Neuronal stem cell (in vitro differentiated cells): ENCODE measurements at regions not wholly inside any gene's neighbourhood (a gene's known extent, or its start where the extent isn't known, plus 50 kb on each side); places are given as distances from the start of the nearest gene placed in this dataset.

ENCODE experiments used
- DNase-seq: peaks from one replicate; pipeline ENCODE4 v3.0.0-alpha.2; 2013; ENCODE audit warnings: low spot score
- H2AFZ ChIP-seq: one replicate; pipeline ENCODE4 v1.6.1; 2013; ENCODE audit warnings: mild to moderate bottlenecking, low read length, inconsistent platforms
- H2AK5ac ChIP-seq: 2 replicates; pipeline ENCODE4 v1.6.1; 2013; ENCODE audit warnings: low read depth, mild to moderate bottlenecking, inconsistent platforms, low read length, moderate library complexity, mixed read lengths
- H2BK120ac ChIP-seq: 2 replicates; pipeline ENCODE4 v1.6.1; 2013; ENCODE audit warnings: low read depth, mild to moderate bottlenecking, inconsistent platforms, low read length, moderate library complexity, mixed read lengths
- H2BK12ac ChIP-seq: one replicate; pipeline ENCODE4 v1.6.1; 2013; ENCODE audit warnings: low read length, inconsistent platforms
- H2BK15ac ChIP-seq: 2 replicates; pipeline ENCODE4 v1.6.1; 2013; ENCODE audit warnings: mild to moderate bottlenecking, low read length, inconsistent platforms, mixed read lengths
- H2BK5ac ChIP-seq: one replicate; pipeline ENCODE4 v1.6.1; 2013; ENCODE audit warnings: inconsistent platforms, mild to moderate bottlenecking, low read length, moderate library complexity
- H3K14ac ChIP-seq: one replicate; pipeline ENCODE4 v1.6.1; 2013; ENCODE audit warnings: low read length, inconsistent platforms
- H3K18ac ChIP-seq: 2 replicates; pipeline ENCODE4 v1.6.1; 2013; ENCODE audit warnings: low read length, inconsistent platforms
- H3K23ac ChIP-seq: 2 replicates; pipeline ENCODE4 v1.6.1; 2013; ENCODE audit warnings: low read depth, mild to moderate bottlenecking, mixed read lengths, low read length, inconsistent platforms; ENCODE audit not compliant: poor library complexity
- H3K27ac ChIP-seq: replicated peaks from 3 replicates; pipeline ENCODE4 v1.5.1; 2013; ENCODE audit warnings: low read length, inconsistent platforms
- H3K27me3 ChIP-seq, 3 experiments: 2 replicates each; pipeline ENCODE4 v1.6.1; 2013; ENCODE audit warnings: low read length in 3 of 3, mild to moderate bottlenecking in 2 of 3, inconsistent platforms in 1 of 3, low read depth in 1 of 3, mixed read lengths in 1 of 3, moderate library complexity in 1 of 3; ENCODE audit not compliant: control insufficient read depth in 3 of 3, insufficient read depth in 3 of 3
- H3K36me3 ChIP-seq, 2 donors: replicated peaks in 1 of 2; 2 replicates each; pipeline ENCODE4 v1.6.1; 2013; ENCODE audit warnings: low read length in 2 of 2; ENCODE audit not compliant: control insufficient read depth in 2 of 2, insufficient read depth in 2 of 2
- H3K4ac ChIP-seq: 2 replicates; pipeline ENCODE4 v1.6.1; 2013; ENCODE audit warnings: inconsistent platforms, mild to moderate bottlenecking, low read length, moderate library complexity
- H3K4me1 ChIP-seq, 2 donors: 1 replicate in 1 of 2; 2 replicates in 1 of 2; pipeline ENCODE4 v1.6.1; 2013; ENCODE audit warnings: low read length in 2 of 2, low read depth in 1 of 2; ENCODE audit not compliant: control insufficient read depth in 2 of 2, insufficient read depth in 1 of 2
- H3K4me2 ChIP-seq: one replicate; pipeline ENCODE4 v1.6.1; 2013; ENCODE audit warnings: mild to moderate bottlenecking, low read length, inconsistent platforms; ENCODE audit not compliant: insufficient read depth, poor library complexity, severe bottlenecking
- H3K4me3 ChIP-seq, 2 donors: 2 replicates each; pipeline ENCODE4 v1.5.1; 2013; ENCODE audit warnings: low read length in 2 of 2, mild to moderate bottlenecking in 2 of 2, inconsistent platforms in 1 of 2, moderate library complexity in 1 of 2
- H3K79me1 ChIP-seq: one replicate; pipeline ENCODE4 v1.6.1; 2013; ENCODE audit warnings: low read depth, mild to moderate bottlenecking, inconsistent platforms, low read length, moderate library complexity
- H3K9ac ChIP-seq: one replicate; pipeline ENCODE4 v1.6.1; 2013; ENCODE audit warnings: mild to moderate bottlenecking, low read depth, low read length, inconsistent platforms; ENCODE audit not compliant: poor library complexity
- H3K9me3 ChIP-seq, 2 donors: replicated peaks in 1 of 2; 2 replicates each; pipeline versions ENCODE3 to v1.6.1; 2013; ENCODE audit warnings: low read length in 2 of 2, mild to moderate bottlenecking in 2 of 2, inconsistent platforms in 1 of 2, low read depth in 1 of 2, mixed read lengths in 1 of 2, moderate library complexity in 1 of 2; ENCODE audit not compliant: control insufficient read depth in 2 of 2, insufficient read depth in 1 of 2
- H4K8ac ChIP-seq: one replicate; pipeline ENCODE4 v1.6.1; 2013; ENCODE audit warnings: low read depth, mild to moderate bottlenecking, inconsistent platforms, low read length, moderate library complexity
- H4K91ac ChIP-seq: one replicate; pipeline ENCODE4 v1.6.1; 2013; ENCODE audit warnings: low read length, low read depth, mild to moderate bottlenecking, inconsistent platforms; ENCODE audit not compliant: poor library complexity
- WGBS, 2 donors: extraction: QIAGEN DNeasy Blood & Tissue Kit; methylation state at CpG; one replicate each; pipeline ENCODE4 v1.1.7; 2013; ENCODE audit warnings: missing lambda C conversion rate in 2 of 2, mixed read lengths in 1 of 2; ENCODE audit not compliant: insufficient read length in 2 of 2, insufficient replicate concordance in 1 of 2; ENCODE audit errors: extremely low coverage in 2 of 2; 5-methylcytosine and 5-hydroxymethylcytosine counted together

DNA sequence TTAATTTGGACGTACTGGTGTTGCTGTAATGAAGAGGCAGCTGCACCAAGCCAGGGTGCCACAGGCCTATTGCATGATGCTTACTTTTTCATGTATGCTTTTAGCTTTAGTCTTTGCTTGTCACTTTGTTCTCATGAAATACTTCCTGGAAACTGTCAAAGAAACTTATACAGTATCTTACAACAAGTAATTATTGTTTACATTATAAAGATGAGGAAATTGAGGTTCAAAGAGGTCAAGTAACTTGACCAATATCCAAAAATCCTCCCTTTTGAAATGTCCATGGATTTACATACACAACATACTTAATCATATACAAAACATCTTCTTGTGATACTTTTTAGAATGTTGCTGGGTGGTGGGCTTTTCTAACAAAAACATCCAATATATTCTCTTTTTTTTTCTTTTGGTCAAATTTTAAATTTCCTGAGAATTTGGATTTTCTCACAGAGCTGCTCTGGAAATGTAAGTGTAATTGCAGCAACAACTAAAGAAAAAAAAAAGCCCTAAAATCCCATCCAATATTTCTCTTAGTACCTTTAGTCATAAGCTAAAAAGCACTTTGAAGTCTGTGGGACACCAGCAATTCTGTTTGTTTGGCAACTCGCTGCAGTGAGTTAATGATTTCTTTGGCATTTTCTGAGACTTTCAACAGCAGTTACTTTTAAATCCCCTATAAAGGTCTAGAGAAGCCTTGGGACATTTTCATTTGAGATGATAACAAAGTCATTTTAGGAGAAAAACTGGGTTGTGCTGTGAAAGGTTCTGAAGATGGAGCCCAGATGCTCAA is 500.6 kb upstream of the IGFBP3 start:
- Histone ChIP-seq H3K27ac (no peak overlapping the region), H4K8ac (no peak overlapping the region), H2BK120ac (no peak overlapping the region), H3K36me3 (no peaks in the 10 kb centered on the region), H3K9ac (no peak overlapping the region), H3K79me1 (no peaks in the 10 kb centered on the region), H3K4me1 (no peaks in the 10 kb centered on the region), H2BK5ac (no peak overlapping the region), H3K23ac (no peak overlapping the region), H4K91ac (no peak overlapping the region), H2AFZ (no peak overlapping the region), H3K27me3 (peaks cover 0 to 4% (median 0%) of the 10 kb centered on the region in 3 experiments), H2BK15ac (no peak overlapping the region), H3K4me2 (no peak overlapping the region), H3K4ac (no peak overlapping the region), H3K14ac (no peak overlapping the region), H2AK5ac (no peak overlapping the region), H3K18ac (no peak overlapping the region), H2BK12ac (no peak overlapping the region), H3K9me3 (no peaks in the 10 kb centered on the region), H3K4me3 (no peak overlapping the region)
- DNase-seq: no peak
- WGBS, 2 donors: no CpG with 5 or more reads among the region's 2 CpGs

DNA sequence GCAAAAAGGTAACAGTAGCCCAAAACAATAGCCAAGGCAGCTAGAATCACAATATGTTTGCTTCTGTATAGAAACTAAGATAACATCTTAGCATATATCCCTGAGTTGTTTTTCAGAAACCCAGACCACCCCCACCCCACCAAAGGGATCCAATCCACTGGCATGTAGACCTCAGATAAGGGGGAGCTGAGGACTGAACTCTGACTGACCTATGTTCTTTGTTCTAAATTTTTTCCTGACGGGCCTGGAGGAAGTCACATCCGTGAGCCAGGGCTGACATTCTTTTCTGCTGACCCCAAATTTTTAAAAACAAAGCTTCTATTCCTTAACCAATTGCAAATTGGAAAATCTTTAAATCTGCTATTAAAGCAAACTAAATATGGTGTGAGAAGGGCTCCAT is 493.9 kb upstream of the IGFBP3 start:
- Histone ChIP-seq H2AK5ac (no peak overlapping the region), H3K4me3 (no peak overlapping the region), H3K14ac (no peak overlapping the region), H3K27me3 (no peaks in the 10 kb centered on the region), H2AFZ (no peak overlapping the region), H3K79me1 (no peaks in the 10 kb centered on the region), H3K4me2 (no peak overlapping the region), H4K8ac (no peak overlapping the region), H3K9me3 (no peaks in the 10 kb centered on the region), H3K4me1 (peaks cover 0 to 2% of the 10 kb centered on the region in 2 donors), H2BK5ac (no peak overlapping the region), H3K27ac (no peak overlapping the region), H3K36me3 (no peaks in the 10 kb centered on the region), H3K9ac (no peak overlapping the region), H4K91ac (no peak overlapping the region), H2BK120ac (no peak overlapping the region), H2BK15ac (no peak overlapping the region), H2BK12ac (no peak overlapping the region), H3K18ac (no peak overlapping the region), H3K4ac (no peak overlapping the region), H3K23ac (no peak overlapping the region)
- no peak for DNase-seq
- no CpG with 5 or more reads among the region's 2 CpGs for WGBS, 2 donors

DNA sequence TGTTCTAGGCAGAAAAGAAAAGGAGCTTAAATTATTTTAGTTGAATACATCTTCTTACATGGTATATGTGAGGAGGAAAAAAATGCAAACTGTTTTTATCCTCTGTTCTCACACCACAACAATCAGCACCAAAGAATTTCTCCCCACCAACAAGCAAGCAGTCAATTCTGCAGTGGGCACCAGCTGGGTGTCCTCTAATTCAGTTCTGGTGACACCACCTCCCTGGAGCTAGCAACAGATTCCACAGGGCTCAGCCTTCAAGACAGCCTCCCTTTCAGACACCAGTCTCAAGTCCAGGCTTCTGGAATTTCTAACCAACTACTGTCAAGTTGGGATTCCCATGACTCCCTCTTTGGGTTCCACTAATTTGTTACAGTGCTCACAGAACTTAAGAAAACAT is 490.2 kb upstream of the IGFBP3 start:
- H3K4me3 ChIP-seq: no peak overlapping the region
- no peak overlapping the region for H3K14ac ChIP-seq
- H3K4me2 ChIP-seq: no peak overlapping the region
- H3K4ac ChIP-seq: no peak overlapping the region
- H3K79me1 ChIP-seq: no peaks in the 10 kb centered on the region
- no peak overlapping the region for H2BK5ac ChIP-seq
- no peak overlapping the region for H3K27ac ChIP-seq
- no peaks in the 10 kb centered on the region for H3K27me3 ChIP-seq
- no peaks in the 10 kb centered on the region for H3K36me3 ChIP-seq
- no peak overlapping the region for H3K18ac ChIP-seq
- H2BK120ac ChIP-seq: no peak overlapping the region
- H3K9ac ChIP-seq: no peak overlapping the region
- no peak overlapping the region for H2AK5ac ChIP-seq
- no peaks in the 10 kb centered on the region for H3K9me3 ChIP-seq
- no peak overlapping the region for H2BK15ac ChIP-seq
- H3K23ac ChIP-seq: no peak overlapping the region
- H2BK12ac ChIP-seq: no peak overlapping the region
- H2AFZ ChIP-seq: no peak overlapping the region
- peaks cover 0 to 2% of the 10 kb centered on the region in 2 donors for H3K4me1 ChIP-seq
- H4K8ac ChIP-seq: no peak overlapping the region
- H4K91ac ChIP-seq: no peak overlapping the region
- DNase-seq: no peak

- H2AK5ac ChIP-seq: no peak overlapping the region
- no peaks in the 10 kb centered on the region for H3K4me1 ChIP-seq
- no peak overlapping the region for H2BK5ac ChIP-seq
- no peak overlapping the region for H3K18ac ChIP-seq
- DNase-seq: no peak
- H3K4me3 ChIP-seq: no peak overlapping the region
- H3K23ac ChIP-seq: no peak overlapping the region
- no peaks in the 10 kb centered on the region for H3K79me1 ChIP-seq
- no peak overlapping the region for H2BK12ac ChIP-seq
- WGBS, 2 donors: no CpG with 5 or more reads among the region's 1 CpG
- no peak overlapping the region for H2AFZ ChIP-seq
- H4K8ac ChIP-seq: no peak overlapping the region
- no peak overlapping the region for H4K91ac ChIP-seq
- no peak overlapping the region for H3K9ac ChIP-seq
- no peak overlapping the region for H3K4me2 ChIP-seq
- no peaks in the 10 kb centered on the region for H3K36me3 ChIP-seq
- no peak overlapping the region for H3K14ac ChIP-seq
- H2BK15ac ChIP-seq: no peak overlapping the region
- no peaks in the 10 kb centered on the region for H3K27me3 ChIP-seq
- no peak overlapping the region for H3K4ac ChIP-seq
- no peak overlapping the region for H2BK120ac ChIP-seq
- H3K27ac ChIP-seq: no peak overlapping the region
- H3K9me3 ChIP-seq: no peaks in the 10 kb centered on the region
Measured at GRCh38 chr7:46407125-46407524, 486.1 kb upstream of the IGFBP3 start.
